ENCODE measurements at regions not wholly inside any gene's neighbourhood (a gene's known extent, or its start where the extent isn't known, plus 50 kb on each side); places are given as distances from the start of the nearest gene placed in this dataset.

GRCh38 chr21:27691516-27691915 lies 724.6 kb upstream of the ADAMTS5 start:
- no peak overlapping the region for H3K4me3 Mint-ChIP-seq
- TF ChIP-seq, protein P1, sequence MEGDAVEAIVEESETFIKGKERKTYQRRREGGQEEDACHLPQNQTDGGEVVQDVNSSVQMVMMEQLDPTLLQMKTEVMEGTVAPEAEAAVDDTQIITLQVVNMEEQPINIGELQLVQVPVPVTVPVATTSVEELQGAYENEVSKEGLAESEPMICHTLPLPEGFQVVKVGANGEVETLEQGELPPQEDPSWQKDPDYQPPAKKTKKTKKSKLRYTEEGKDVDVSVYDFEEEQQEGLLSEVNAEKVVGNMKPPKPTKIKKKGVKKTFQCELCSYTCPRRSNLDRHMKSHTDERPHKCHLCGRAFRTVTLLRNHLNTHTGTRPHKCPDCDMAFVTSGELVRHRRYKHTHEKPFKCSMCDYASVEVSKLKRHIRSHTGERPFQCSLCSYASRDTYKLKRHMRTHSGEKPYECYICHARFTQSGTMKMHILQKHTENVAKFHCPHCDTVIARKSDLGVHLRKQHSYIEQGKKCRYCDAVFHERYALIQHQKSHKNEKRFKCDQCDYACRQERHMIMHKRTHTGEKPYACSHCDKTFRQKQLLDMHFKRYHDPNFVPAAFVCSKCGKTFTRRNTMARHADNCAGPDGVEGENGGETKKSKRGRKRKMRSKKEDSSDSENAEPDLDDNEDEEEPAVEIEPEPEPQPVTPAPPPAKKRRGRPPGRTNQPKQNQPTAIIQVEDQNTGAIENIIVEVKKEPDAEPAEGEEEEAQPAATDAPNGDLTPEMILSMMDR (IDR thresholded peaks at IDR 0.05), result no peak
- H3K9me3 Mint-ChIP-seq, result peaks cover 20% of the 10 kb centered on the region
- no peaks in the 10 kb centered on the region for H3K4me1 Mint-ChIP-seq
- H3K36me3 Mint-ChIP-seq (ENCODE audit: low read depth), result peaks cover 3% of the 10 kb centered on the region
- no peak for DNase-seq
- no peak overlapping the region for H3K27ac Mint-ChIP-seq
- H3K27me3 Mint-ChIP-seq (ENCODE audit: low read depth, poor library complexity), result peaks cover 4% of the 10 kb centered on the region

GRCh38 chr21:27691006-27691405 lies 724.1 kb upstream of the ADAMTS5 start:
- Mint-ChIP-seq H3K36me3 (ENCODE audit: low read depth) (peaks cover 3% of the 10 kb centered on the region), H3K9me3 (peaks cover 20% of the 10 kb centered on the region), H3K27ac (no peak overlapping the region), H3K4me1 (no peaks in the 10 kb centered on the region), H3K4me3 (no peak overlapping the region), H3K27me3 (ENCODE audit: low read depth, poor library complexity) (peaks cover 4% of the 10 kb centered on the region)
- TF ChIP-seq, protein P1 (IDR thresholded peaks at IDR 0.05), result no peak
- DNase-seq, result no peak

DNA sequence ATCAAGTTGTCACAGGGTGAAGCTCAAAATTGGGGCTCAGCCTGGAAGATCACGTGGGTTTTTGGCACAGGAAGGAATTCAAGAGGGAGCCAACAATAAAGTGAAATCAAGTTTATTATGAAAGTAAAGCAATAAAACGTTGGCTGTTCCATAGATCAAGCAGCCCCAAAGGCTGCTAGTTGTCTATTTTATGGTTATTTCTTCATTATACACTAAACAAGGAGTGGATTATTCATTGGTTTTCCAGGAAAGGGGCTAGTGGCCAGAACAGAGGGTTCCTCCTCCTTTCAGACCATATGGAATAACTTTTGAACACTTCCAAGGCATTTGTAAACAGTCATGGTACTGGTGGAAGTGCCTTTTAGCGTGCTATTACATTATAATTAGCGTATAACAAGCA lies 723.5 kb upstream of the ADAMTS5 start:
- H3K27me3 Mint-ChIP-seq (ENCODE audit: low read depth, poor library complexity), result peaks cover 4% of the 10 kb centered on the region
- H3K36me3 Mint-ChIP-seq (ENCODE audit: low read depth), result peaks cover 3% of the 10 kb centered on the region
- H3K9me3 Mint-ChIP-seq, result peaks cover 20% of the 10 kb centered on the region
- H3K4me3 Mint-ChIP-seq, result no peak overlapping the region
- no peak overlapping the region for H3K27ac Mint-ChIP-seq
- no peak for DNase-seq
- TF ChIP-seq, protein P1 (IDR thresholded peaks at IDR 0.05), result no peak
- H3K4me1 Mint-ChIP-seq, result no peaks in the 10 kb centered on the region

DNA sequence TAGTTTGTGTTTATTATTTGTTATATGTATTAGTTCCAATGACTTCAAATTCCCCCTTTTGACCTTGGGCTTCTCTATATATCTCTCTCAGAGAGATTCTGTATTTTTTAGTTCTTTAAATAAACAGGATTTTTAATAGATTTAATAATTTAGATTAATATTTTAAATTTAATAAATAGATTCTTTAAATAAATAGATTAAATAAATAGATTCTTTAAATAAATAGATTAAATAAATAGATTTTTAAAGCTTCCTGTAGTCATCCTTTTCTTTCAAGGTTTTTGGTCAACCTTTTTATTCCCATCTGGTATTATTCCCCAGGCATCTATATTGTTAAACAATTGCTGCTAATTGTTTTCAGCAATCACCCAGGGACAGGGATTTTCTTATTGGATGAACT lies 721.9 kb upstream of the ADAMTS5 start:
- Mint-ChIP-seq H3K4me1 (no peaks in the 10 kb centered on the region), H3K4me3 (no peak overlapping the region), H3K27ac (no peak overlapping the region), H3K36me3 (ENCODE audit: low read depth) (peaks cover 3% of the 10 kb centered on the region), H3K9me3 (peaks cover 20% of the 10 kb centered on the region), H3K27me3 (ENCODE audit: low read depth, poor library complexity) (no peaks in the 10 kb centered on the region)
- DNase-seq, result no peak
- TF ChIP-seq, protein P1 (IDR thresholded peaks at IDR 0.05), result no peak

- DNase-seq, result no peak
- Mint-ChIP-seq H3K36me3 (ENCODE audit: low read depth) (peaks cover under 1% of the 10 kb centered on the region), H3K27me3 (ENCODE audit: low read depth, poor library complexity) (no peaks in the 10 kb centered on the region), H3K4me3 (no peak overlapping the region), H3K27ac (no peak overlapping the region), H3K4me1 (no peaks in the 10 kb centered on the region), H3K9me3 (peaks cover 7% of the 10 kb centered on the region)
- TF ChIP-seq, protein P1 (IDR thresholded peaks at IDR 0.05), result no peak
Measured at GRCh38 chr21:27683292-27683691, 716.4 kb upstream of the ADAMTS5 start.

- TF ChIP-seq, protein P1 (IDR thresholded peaks at IDR 0.05), result no peak
- Mint-ChIP-seq H3K4me3 (no peak overlapping the region), H3K27me3 (ENCODE audit: low read depth, poor library complexity) (no peaks in the 10 kb centered on the region), H3K36me3 (ENCODE audit: low read depth) (no peaks in the 10 kb centered on the region), H3K27ac (no peak overlapping the region), H3K9me3 (no peaks in the 10 kb centered on the region), H3K4me1 (no peaks in the 10 kb centered on the region)
- no peak for DNase-seq
Measured at GRCh38 chr21:27681841-27682240, 715.0 kb upstream of the ADAMTS5 start.

All from nephron progenitor cell (in vitro differentiated cells).